SK-N-MC (cell line): ENCODE measurements at regions not wholly inside any gene's neighbourhood (a gene's known extent, or its start where the extent isn't known, plus 50 kb on each side); places are given as distances from the start of the nearest gene placed in this dataset.

Source experiments
- EZH2 ChIP-seq: fragments of 200-600 bp; sonication (generic); IDR thresholded peaks from one replicate; pipeline ENCODE4 v1.6.1; 2017; ENCODE audit warnings: antibody characterized with exemption
- FOXP2 ChIP-seq: optimal IDR thresholded peaks from 2 replicates; pipeline ENCODE3; 2011; ENCODE audit warnings: mild to moderate bottlenecking, moderate library complexity; ENCODE audit not compliant: insufficient read depth; ENCODE audit errors: extremely low read length, control extremely low read depth
- POLR2AphosphoS5 ChIP-seq: IDR thresholded peaks from 2 replicates; pipeline ENCODE4 v1.6.1; 2012; ENCODE audit warnings: mild to moderate bottlenecking, low read depth, low read length, borderline replicate concordance

DNA sequence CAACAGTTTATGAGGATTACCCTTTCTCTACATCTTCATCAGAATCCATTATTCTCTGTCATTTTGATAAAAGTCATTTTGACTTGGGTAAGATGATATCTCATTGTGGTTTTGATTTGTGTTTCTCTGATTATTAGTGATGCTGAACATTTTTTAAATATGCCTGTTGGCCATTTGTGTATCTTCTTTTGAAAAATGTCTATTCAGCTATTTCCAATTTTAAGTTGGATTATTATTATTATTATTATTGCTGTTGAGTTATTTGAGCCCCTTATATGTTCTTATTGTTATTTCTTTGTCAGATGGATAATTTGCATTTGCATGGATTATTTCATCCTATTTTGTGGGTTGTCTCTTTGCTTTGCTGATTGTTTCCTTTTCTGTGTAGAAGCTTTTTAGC is 421.2 kb upstream of the LMCD1 start:
- TF ChIP-seq EZH2 (no peak), POLR2AphosphoS5 (no peak), FOXP2 (no peak)
